ENCODE measurements at regions not wholly inside any gene's neighbourhood (a gene's known extent, or its start where the extent isn't known, plus 50 kb on each side); places are given as distances from the start of the nearest gene placed in this dataset.
A peak's percentile ranks its signal among the peaks of the same experiment; 100 is the strongest.
"Not testable (repeated sequence)": the region's sequence is repeated elsewhere in the genome, so short reads cannot be mapped to it uniquely, and the experiment has no call there.

- Histone ChIP-seq H3K27me3 (ENCODE audit: control insufficient read depth, insufficient read depth) (no peaks in the 10 kb centered on the region), H3K9me3 (ENCODE audit: control insufficient read depth, low read length) (no peaks in the 10 kb centered on the region), H3K27ac (ENCODE audit: low read length) (no peak overlapping the region), H3K4me3 (ENCODE audit: low read length) (no peak overlapping the region), H3K4me1 (ENCODE audit: control insufficient read depth, insufficient read depth, low read length) (no peaks in the 10 kb centered on the region)
- no peak for ATAC-seq
- 93% methylated on average over 19 of the region's 19 CpGs for WGBS
- intact Hi-C loops (cut with DNase I), result no loop called here
- DNase-seq, result no peak
These were observed 76.5 kb upstream of the HPCAL1 start for GRCh38 chr2:10226038-10226724.

- no peak for DNase-seq
- no peaks in the 10 kb centered on the region for H3K9me3 ChIP-seq (ENCODE audit: control insufficient read depth, low read length)
- ATAC-seq, result no peak
- no peaks in the 10 kb centered on the region for H3K4me1 ChIP-seq (ENCODE audit: control insufficient read depth, insufficient read depth, low read length)
- 91% methylated on average over 20 of the region's 20 CpGs for WGBS
- intact Hi-C loops (cut with DNase I), result no loop called here
- H3K27me3 ChIP-seq (ENCODE audit: control insufficient read depth, insufficient read depth), result no peaks in the 10 kb centered on the region
- H3K27ac ChIP-seq (ENCODE audit: low read length), result no peak overlapping the region
- H3K4me3 ChIP-seq (ENCODE audit: low read length), result no peak overlapping the region
These were observed 73.9 kb upstream of the HPCAL1 start for GRCh38 chr2:10228611-10229365.

GRCh38 chr2:10229462-10230099, 73.1 kb upstream of the HPCAL1 start:
- no peak overlapping the region for H3K27ac ChIP-seq (ENCODE audit: low read length)
- intact Hi-C loops (cut with DNase I), result no loop called here
- DNase-seq, result no peak
- WGBS, result 63% methylated on average over 9 of the region's 9 CpGs
- no peaks in the 10 kb centered on the region for H3K27me3 ChIP-seq (ENCODE audit: control insufficient read depth, insufficient read depth)
- no peak overlapping the region for H3K4me3 ChIP-seq (ENCODE audit: low read length)
- H3K4me1 ChIP-seq (ENCODE audit: control insufficient read depth, insufficient read depth, low read length), result no peaks in the 10 kb centered on the region
- ATAC-seq, result peak; percentile 28 to 59
- H3K9me3 ChIP-seq (ENCODE audit: control insufficient read depth, low read length), result no peaks in the 10 kb centered on the region

GRCh38 chr2:10230499-10230898, 72.2 kb upstream of the HPCAL1 start:
- DNase-seq (no peak), ATAC-seq (no peak)
- Histone ChIP-seq H3K9me3 (ENCODE audit: control insufficient read depth, low read length) (no peaks in the 10 kb centered on the region), H3K4me3 (ENCODE audit: low read length) (no peak overlapping the region), H3K27me3 (ENCODE audit: control insufficient read depth, insufficient read depth) (no peaks in the 10 kb centered on the region), H3K27ac (ENCODE audit: low read length) (no peak overlapping the region), H3K4me1 (ENCODE audit: control insufficient read depth, insufficient read depth, low read length) (peaks cover 2% of the 10 kb centered on the region)
- intact Hi-C loops (cut with DNase I), result no loop called here
- WGBS, result 92% methylated on average over 5 of the region's 5 CpGs

GRCh38 chr2:10230921-10231320, 71.8 kb upstream of the HPCAL1 start:
- H3K4me1 ChIP-seq (ENCODE audit: control insufficient read depth, insufficient read depth, low read length); DNase-seq; H3K4me3 ChIP-seq (ENCODE audit: low read length); H3K9me3 ChIP-seq (ENCODE audit: control insufficient read depth, low read length); H3K27me3 ChIP-seq (ENCODE audit: control insufficient read depth, insufficient read depth); H3K27ac ChIP-seq (ENCODE audit: low read length); intact Hi-C loops (cut with DNase I); ATAC-seq: not testable (repeated sequence)
- 95% methylated on average over 11 of the region's 11 CpGs for WGBS

GRCh38 chr2:10231551-10232085, 71.1 kb upstream of the HPCAL1 start:
- Histone ChIP-seq H3K27ac (ENCODE audit: low read length) (no peak overlapping the region), H3K4me3 (ENCODE audit: low read length) (no peak overlapping the region), H3K9me3 (ENCODE audit: control insufficient read depth, low read length) (no peaks in the 10 kb centered on the region), H3K27me3 (ENCODE audit: control insufficient read depth, insufficient read depth) (no peaks in the 10 kb centered on the region), H3K4me1 (ENCODE audit: control insufficient read depth, insufficient read depth, low read length) (peaks cover 2% of the 10 kb centered on the region)
- WGBS, result 79% methylated on average over 14 of the region's 14 CpGs
- intact Hi-C loops (cut with DNase I), result no loop called here
- DNase-seq, result no peak
- ATAC-seq, result no peak

- intact Hi-C loops (cut with DNase I), result no loop called here
- WGBS, result 89% methylated on average over 23 of the region's 23 CpGs
- Histone ChIP-seq H3K9me3 (ENCODE audit: control insufficient read depth, low read length) (no peaks in the 10 kb centered on the region), H3K27ac (ENCODE audit: low read length) (no peak overlapping the region), H3K4me3 (ENCODE audit: low read length) (no peak overlapping the region), H3K4me1 (ENCODE audit: control insufficient read depth, insufficient read depth, low read length) (peaks cover 5% of the 10 kb centered on the region), H3K27me3 (ENCODE audit: control insufficient read depth, insufficient read depth) (no peaks in the 10 kb centered on the region)
- DNase-seq, result no peak
- no peak for ATAC-seq
These were observed 70.4 kb upstream of the HPCAL1 start for GRCh38 chr2:10232096-10232815.

GRCh38 chr2:10233131-10234012, 69.3 kb upstream of the HPCAL1 start:
- ATAC-seq (no peak), DNase-seq (no peak)
- H3K27me3 ChIP-seq (ENCODE audit: control insufficient read depth, insufficient read depth), result no peaks in the 10 kb centered on the region
- intact Hi-C loops (cut with DNase I), result no loop called here
- peaks cover 9% of the 10 kb centered on the region for H3K4me1 ChIP-seq (ENCODE audit: control insufficient read depth, insufficient read depth, low read length)
- whole genome bisulfite sequencing, result 93% methylated on average over 7 of the region's 7 CpGs
- H3K9me3 ChIP-seq (ENCODE audit: control insufficient read depth, low read length), result no peaks in the 10 kb centered on the region
- H3K27ac ChIP-seq (ENCODE audit: low read length), result no peak overlapping the region
- no peak overlapping the region for H3K4me3 ChIP-seq (ENCODE audit: low read length)

- Histone ChIP-seq H3K9me3 (ENCODE audit: control insufficient read depth, low read length) (no peaks in the 10 kb centered on the region), H3K27ac (ENCODE audit: low read length) (no peak overlapping the region), H3K4me3 (ENCODE audit: low read length) (no peak overlapping the region), H3K27me3 (ENCODE audit: control insufficient read depth, insufficient read depth) (no peaks in the 10 kb centered on the region), H3K4me1 (ENCODE audit: control insufficient read depth, insufficient read depth, low read length) (peaks cover 10% of the 10 kb centered on the region)
- DNase-seq (no peak), ATAC-seq (no peak)
- WGBS, result 94% methylated on average over 4 of the region's 4 CpGs
- intact Hi-C loops (cut with DNase I), result no loop called here
These were observed 68.7 kb upstream of the HPCAL1 start for GRCh38 chr2:10234013-10234306.

- 61% methylated on average over 18 of the region's 18 CpGs for WGBS
- Histone ChIP-seq H3K4me1 (ENCODE audit: control insufficient read depth, insufficient read depth, low read length) (peaks cover 10% of the 10 kb centered on the region), H3K27ac (ENCODE audit: low read length) (no peak overlapping the region)
These were observed 68.2 kb upstream of the HPCAL1 start for GRCh38 chr2:10234409-10235094.

More at GRCh38 chr2:10234409-10235094, 68.2 kb upstream of the HPCAL1 start:
- Histone ChIP-seq H3K27me3 (ENCODE audit: control insufficient read depth, insufficient read depth) (no peaks in the 10 kb centered on the region), H3K9me3 (ENCODE audit: control insufficient read depth, low read length) (no peaks in the 10 kb centered on the region), H3K4me3 (ENCODE audit: low read length) (no peak overlapping the region)
- ATAC-seq, result no peak
- intact Hi-C loops (cut with DNase I), result no loop called here
- no peak for DNase-seq

All from right cardiac atrium (tissue), 5 donors.